B cell (primary cell): ENCODE measurements at regions not wholly inside any gene's neighbourhood (a gene's known extent, or its start where the extent isn't known, plus 50 kb on each side); places are given as distances from the start of the nearest gene placed in this dataset.
"Not testable (repeated sequence)": the region's sequence is repeated elsewhere in the genome, so short reads cannot be mapped to it uniquely, and the experiment has no call there.

ENCODE experiments used
- ATAC-seq: fragments of 200-7000 bp; cut with Tn5 transposase; one replicate; pipeline ENCODE4 v1.10.0; 2021; ENCODE audit warnings: low read depth, mild to moderate bottlenecking, moderate number of reproducible peaks, moderate library complexity
- CTCF ChIA-PET: fragments of 350-600 bp; sonication (Branson Sonifier 250); formaldehyde crosslinking; loops from one replicate; lab custom pipeline; 2021; ENCODE audit warnings: antibody characterized with exemption, inconsistent platforms; lab: Charles Lee
- POLR2A ChIA-PET: fragments of 350-600 bp; sonication (Branson Sonifier 250); formaldehyde crosslinking; loops from one replicate; lab custom pipeline; 2021; ENCODE audit warnings: antibody characterized with exemption; lab: Charles Lee
- DNase-seq: peaks from one replicate; pipeline ENCODE4 v3.0.0; 2013
- H2AFZ ChIP-seq: 2 replicates; pipeline ENCODE4 v1.6.1; 2012; ENCODE audit warnings: mild to moderate bottlenecking, low read depth, low read length; ENCODE audit not compliant: insufficient read depth, poor library complexity, severe bottlenecking
- H3K27ac ChIP-seq, 2 donors: 1 replicate in 1 of 2; 2 replicates in 1 of 2; pipeline ENCODE4 v1.5.1; 2012 to 2013; ENCODE audit warnings: low read length in 2 of 2, mild to moderate bottlenecking in 2 of 2, moderate library complexity in 1 of 2
- H3K27me3 ChIP-seq, 4 experiments: fragments of 200-600 bp in 1 of 4; sonication (generic) in 1 of 4; replicated peaks in 1 of 4; 1 replicate in 2 of 4; 2 replicates in 2 of 4; pipeline versions ENCODE4 v1.6.1 to v1.7.0; 2013 to 2016; ENCODE audit warnings: low read length in 3 of 4, mild to moderate bottlenecking in 2 of 4, mixed read lengths in 1 of 4, moderate library complexity in 1 of 4; ENCODE audit not compliant: insufficient read depth in 4 of 4, control insufficient read depth in 3 of 4; ENCODE audit errors: control extremely low read depth in 1 of 4
- H3K36me3 ChIP-seq, 2 experiments: replicated peaks in 1 of 2; 1 replicate in 1 of 2; 2 replicates in 1 of 2; pipeline versions ENCODE4 v1.6.1 to v1.7.1; 2013; ENCODE audit warnings: low read length in 1 of 2; ENCODE audit not compliant: insufficient read depth in 2 of 2, control insufficient read depth in 1 of 2; ENCODE audit errors: control extremely low read depth in 1 of 2, extremely low read depth in 1 of 2
- H3K4me1 ChIP-seq, 2 donors: fragments of 200-600 bp in 1 of 2; sonication (generic) in 1 of 2; 1 replicate in 1 of 2; 2 replicates in 1 of 2; pipeline versions ENCODE4 v1.5.1 to v1.6.1; 2013 to 2017; ENCODE audit warnings: low read length in 2 of 2; ENCODE audit not compliant: control insufficient read depth in 2 of 2, insufficient read depth in 2 of 2
- H3K4me2 ChIP-seq: replicated peaks from 2 replicates; pipeline ENCODE3; 2012; ENCODE audit warnings: mild to moderate bottlenecking, low read depth, low read length; ENCODE audit not compliant: poor library complexity, severe bottlenecking
- H3K4me3 ChIP-seq, 5 experiments: fragments of 200-600 bp in 1 of 5; sonication (generic) in 1 of 5; 1 replicate in 3 of 5; 2 replicates in 2 of 5; pipeline versions ENCODE4 v1.5.1 to v1.7.0; 2011 to 2016; ENCODE audit warnings: low read length in 4 of 5, mild to moderate bottlenecking in 4 of 5, low read depth in 2 of 5, control low read depth in 1 of 5, moderate library complexity in 1 of 5; ENCODE audit not compliant: insufficient read depth in 1 of 5; ENCODE audit errors: control extremely low read depth in 1 of 5, extremely low read depth in 1 of 5
- H3K79me2 ChIP-seq: fragments of 200-600 bp; sonication (generic); one replicate; pipeline ENCODE4 v1.6.0; 2016; ENCODE audit warnings: low read length; ENCODE audit not compliant: control insufficient read depth, insufficient read depth
- H3K9ac ChIP-seq: fragments of 200-600 bp; sonication (generic); 2 replicates; pipeline ENCODE4 v1.6.1; 2017; ENCODE audit warnings: mild to moderate bottlenecking, low read length, moderate library complexity
- H3K9me3 ChIP-seq, 3 donors: one replicate each; pipeline versions ENCODE4 v1.6.1 to v1.7.1; 2013; ENCODE audit warnings: low read length in 2 of 3; ENCODE audit not compliant: control insufficient read depth in 2 of 3, insufficient read depth in 1 of 3; ENCODE audit errors: control extremely low read depth in 1 of 3
- H4K20me1 ChIP-seq: 2 replicates; pipeline ENCODE4 v1.6.0; 2012; ENCODE audit warnings: mild to moderate bottlenecking, low read length; ENCODE audit not compliant: insufficient read depth, control insufficient read depth, poor library complexity, severe bottlenecking
- H3K27ac Mint-ChIP-seq: one replicate; pipeline ENCODE4 v1.8.0; 2021; ENCODE audit warnings: mixed read lengths
- H3K27me3 Mint-ChIP-seq: one replicate; pipeline ENCODE4 v1.8.0; 2021; ENCODE audit warnings: mixed read lengths
- H3K4me1 Mint-ChIP-seq: one replicate; pipeline ENCODE4 v1.8.0; 2021; ENCODE audit warnings: mixed read lengths
- H3K4me3 Mint-ChIP-seq: one replicate; pipeline ENCODE4 v1.8.0; 2021; ENCODE audit warnings: mixed read lengths
- H3K9me3 Mint-ChIP-seq: one replicate; pipeline ENCODE4 v1.8.0; 2022; ENCODE audit warnings: mixed read lengths; ENCODE audit not compliant: insufficient read depth
- EZH2 ChIP-seq: IDR thresholded peaks from 2 replicates; pipeline ENCODE4 v1.6.1; 2012; ENCODE audit warnings: borderline replicate concordance, low read depth, mild to moderate bottlenecking, moderate library complexity, low read length; ENCODE audit not compliant: insufficient read depth, poor library complexity, severe bottlenecking
- WGBS: methylation state at CpG from one replicate; pipeline ENCODE4 v1.1.5; 2013; ENCODE audit warnings: missing lambda C conversion rate; ENCODE audit not compliant: insufficient coverage; 5-methylcytosine and 5-hydroxymethylcytosine counted together
- intact Hi-C: fragments of 100-400 bp; cut with micrococcal nuclease; formaldehyde crosslinking; loops from one replicate; pipeline ENCODE4 v1.10.0; 2022
- TF ChIP-seq, protein P1 (sequence below): fragments of 200-600 bp; IDR thresholded peaks from one replicate; pipeline ENCODE4 v1.8.0; 2022; ENCODE audit warnings: antibody characterized with exemption, mild to moderate bottlenecking

DNA sequence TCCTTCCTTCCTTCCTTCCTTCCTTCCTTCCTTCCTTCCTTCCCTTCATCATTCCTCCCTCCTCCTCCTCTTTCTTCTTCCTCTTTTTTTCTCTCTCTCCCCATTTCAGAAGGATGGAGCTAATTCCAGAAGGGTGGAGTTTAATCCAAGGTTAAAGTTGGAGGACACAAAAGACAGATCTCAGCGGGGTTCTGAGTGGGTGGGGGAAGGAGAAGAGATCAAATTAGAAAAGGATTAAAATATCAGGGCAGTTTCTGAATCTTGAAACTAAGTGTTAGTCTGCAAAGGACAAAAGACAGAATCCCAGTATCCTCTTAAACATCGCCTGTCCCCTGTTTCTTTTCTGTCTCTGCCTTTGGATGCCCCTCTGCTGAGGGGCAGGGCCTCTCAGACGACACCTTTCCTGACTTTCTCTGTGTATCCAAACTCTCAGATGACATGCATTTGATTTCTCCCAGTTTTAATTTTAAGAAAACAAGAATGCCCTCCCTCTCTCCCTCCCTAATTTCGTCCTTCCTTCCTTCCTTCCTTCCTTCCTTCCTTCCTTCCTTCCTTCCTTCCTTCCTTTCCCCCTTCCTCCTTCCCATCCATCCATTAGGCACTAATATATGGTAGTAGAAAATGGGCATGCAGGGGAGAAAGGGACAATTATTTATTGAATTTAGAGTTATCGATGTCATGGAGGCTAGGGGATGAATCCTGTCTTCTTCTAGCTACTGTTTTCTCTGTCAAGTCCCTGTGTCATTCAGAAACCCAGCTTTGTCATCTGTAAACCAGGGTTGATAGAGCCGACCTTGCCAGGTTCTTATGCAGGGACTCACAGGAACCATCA, 269.1 kb downstream of the VRK1 start:
- ChIA-PET CTCF (interaction anchor here (0.6 kb wide), 1 partner anchor 11 kb away, joined by 3 read pairs; no protein-coding TSS in a partner anchor), POLR2A (no interaction called here)
- no peak overlapping the region for H3K4me3 Mint-ChIP-seq
- ATAC-seq (no peak), DNase-seq (no peak)
- no peak overlapping the region for H3K27ac Mint-ChIP-seq
- intact Hi-C loops: no loop called here
- TF ChIP-seq EZH2: no peak
- TF ChIP-seq, protein P1, sequence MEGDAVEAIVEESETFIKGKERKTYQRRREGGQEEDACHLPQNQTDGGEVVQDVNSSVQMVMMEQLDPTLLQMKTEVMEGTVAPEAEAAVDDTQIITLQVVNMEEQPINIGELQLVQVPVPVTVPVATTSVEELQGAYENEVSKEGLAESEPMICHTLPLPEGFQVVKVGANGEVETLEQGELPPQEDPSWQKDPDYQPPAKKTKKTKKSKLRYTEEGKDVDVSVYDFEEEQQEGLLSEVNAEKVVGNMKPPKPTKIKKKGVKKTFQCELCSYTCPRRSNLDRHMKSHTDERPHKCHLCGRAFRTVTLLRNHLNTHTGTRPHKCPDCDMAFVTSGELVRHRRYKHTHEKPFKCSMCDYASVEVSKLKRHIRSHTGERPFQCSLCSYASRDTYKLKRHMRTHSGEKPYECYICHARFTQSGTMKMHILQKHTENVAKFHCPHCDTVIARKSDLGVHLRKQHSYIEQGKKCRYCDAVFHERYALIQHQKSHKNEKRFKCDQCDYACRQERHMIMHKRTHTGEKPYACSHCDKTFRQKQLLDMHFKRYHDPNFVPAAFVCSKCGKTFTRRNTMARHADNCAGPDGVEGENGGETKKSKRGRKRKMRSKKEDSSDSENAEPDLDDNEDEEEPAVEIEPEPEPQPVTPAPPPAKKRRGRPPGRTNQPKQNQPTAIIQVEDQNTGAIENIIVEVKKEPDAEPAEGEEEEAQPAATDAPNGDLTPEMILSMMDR: no peak
- Histone ChIP-seq H3K27me3 (peaks cover 0 to 8% (median 0%) of the 10 kb centered on the region in 4 experiments), H2AFZ (no peak overlapping the region), H3K9me3 (peaks cover 0 to 2% (median 0%) of the 10 kb centered on the region in 3 donors), H4K20me1 (no peaks in the 10 kb centered on the region), H3K4me2 (no peak overlapping the region), H3K79me2 (no peaks in the 10 kb centered on the region), H3K36me3 (no peaks in the 10 kb centered on the region), H3K4me1 (no peaks in the 10 kb centered on the region), H3K27ac (no peak overlapping the region), H3K9ac (no peak overlapping the region), H3K4me3 (no peak overlapping the region)
- 70% methylated on average over 5 of the region's 6 CpGs for WGBS
- H3K9me3 Mint-ChIP-seq: no peaks in the 10 kb centered on the region
- no peaks in the 10 kb centered on the region for H3K4me1 Mint-ChIP-seq
- peaks cover 11% of the 10 kb centered on the region for H3K27me3 Mint-ChIP-seq

DNA sequence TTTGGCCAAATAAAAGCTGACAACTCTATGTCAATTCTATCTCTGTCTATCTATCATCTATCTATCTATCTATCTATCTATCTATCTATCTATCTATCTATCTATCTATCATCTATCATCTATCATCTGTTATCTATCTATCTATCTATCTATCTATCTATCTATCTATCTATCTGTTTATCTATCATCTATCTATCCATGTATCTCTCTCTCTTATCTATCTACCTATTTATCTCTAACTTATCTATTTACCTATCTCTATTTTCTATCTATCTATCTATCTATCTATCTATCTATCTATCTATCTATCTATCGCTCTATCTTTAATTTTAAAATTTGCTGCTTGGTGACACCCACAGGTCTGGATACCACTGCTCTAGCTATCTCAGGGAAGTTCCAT, 271.1 kb downstream of the VRK1 start:
- H4K20me1 ChIP-seq, H3K36me3 ChIP-seq, H3K9ac ChIP-seq, H3K9me3 ChIP-seq, H3K4me3 Mint-ChIP-seq, intact Hi-C loops, H3K4me2 ChIP-seq, H3K9me3 Mint-ChIP-seq, H3K4me1 Mint-ChIP-seq, H3K27ac ChIP-seq, H3K4me1 ChIP-seq, H3K79me2 ChIP-seq, H3K4me3 ChIP-seq, H3K27me3 ChIP-seq, ATAC-seq, DNase-seq, H3K27ac Mint-ChIP-seq, POLR2A ChIA-PET, H2AFZ ChIP-seq: not testable (repeated sequence)
- peaks cover 11% of the 10 kb centered on the region for H3K27me3 Mint-ChIP-seq
- CTCF ChIA-PET: interaction anchor here (0.6 kb wide), 1 partner anchor 288 kb away, joined by 3 read pairs; no protein-coding TSS in a partner anchor
- 100% methylated on average over 1 of the region's 1 CpG for WGBS
